Right lobe of liver (tissue), 6 donors: ENCODE measurements at regions not wholly inside any gene's neighbourhood (a gene's known extent, or its start where the extent isn't known, plus 50 kb on each side); places are given as distances from the start of the nearest gene placed in this dataset.

Experiments
- ATAC-seq, 4 donors: fragments of 200-7000 bp; cut with Tn5 transposase; one replicate each; pipeline ENCODE4 v1.9.1; 2020; ENCODE audit warnings: mild to moderate bottlenecking in 4 of 4, moderate library complexity in 4 of 4
- DNase-seq, 3 donors: peaks; one replicate each; pipeline ENCODE4 v3.0.0-alpha.2; 2020
- H3K27ac ChIP-seq, 3 donors: fragments of 200-600 bp; one replicate each; pipeline ENCODE4 v1.8.0; 2022
- H3K27me3 ChIP-seq, 2 donors: fragments of 200-600 bp; one replicate each; pipeline ENCODE4 v1.8.0; 2022
- H3K36me3 ChIP-seq, 4 donors: fragments of 200-600 bp; sonication (generic) in 1 of 4; one replicate each; pipeline versions ENCODE4 v1.5.1 to v1.8.0; 2017 to 2022; ENCODE audit warnings: control low read depth in 1 of 4
- H3K4me1 ChIP-seq, 4 donors: fragments of 200-600 bp; sonication (generic) in 1 of 4; one replicate each; pipeline versions ENCODE4 v1.5.1 to v1.8.0; 2017 to 2022; ENCODE audit warnings: control low read depth in 1 of 4
- H3K4me3 ChIP-seq, 3 donors: fragments of 200-600 bp; one replicate each; pipeline ENCODE4 v1.8.0; 2022
- H3K9me3 ChIP-seq, 4 donors: fragments of 200-600 bp; sonication (generic) in 1 of 4; one replicate each; pipeline versions ENCODE4 v1.5.1 to v1.8.0; 2017 to 2022; ENCODE audit warnings: control low read depth in 1 of 4
- POLR2A ChIP-seq: fragments of 450-650 bp; IDR thresholded peaks from one replicate; pipeline ENCODE4 v1.6.1; 2017; ENCODE audit warnings: antibody characterized with exemption, mild to moderate bottlenecking
- WGBS: methylation state at CpG from one replicate; pipeline ENCODE4 v1.1.6; 2018; ENCODE audit warnings: low coverage, low lambda C conversion rate; ENCODE audit not compliant: insufficient coverage; ENCODE audit errors: missing lambda C conversion rate; 5-methylcytosine and 5-hydroxymethylcytosine counted together
- intact Hi-C, 2 donors: fragments of 100-400 bp; cut with DNase I; formaldehyde crosslinking; loops; one replicate each; pipeline versions ENCODE4 v1.11.2 to v1.14.1; 2022
- TF ChIP-seq, protein P1 (sequence below), 4 donors: fragments of 200-600 bp in 3 of 4; fragments of 450-650 bp in 1 of 4; IDR thresholded peaks; one replicate each; pipeline versions ENCODE4 v1.5.1 to v1.8.0; 2016 to 2022; ENCODE audit warnings: antibody characterized with exemption in 4 of 4, mild to moderate bottlenecking in 2 of 4
- donor health status: DM: no; HTN: yes; CAD: no.
- donor health status: DM: no; HTN: no; CAD: no.
- donor health status: DM: no; HTN: no; CAD: no.
- donor health status: DM: no; HTN: yes; CAD: no.
- donor health status: DM: no; HTN: yes; CAD: no.

DNA sequence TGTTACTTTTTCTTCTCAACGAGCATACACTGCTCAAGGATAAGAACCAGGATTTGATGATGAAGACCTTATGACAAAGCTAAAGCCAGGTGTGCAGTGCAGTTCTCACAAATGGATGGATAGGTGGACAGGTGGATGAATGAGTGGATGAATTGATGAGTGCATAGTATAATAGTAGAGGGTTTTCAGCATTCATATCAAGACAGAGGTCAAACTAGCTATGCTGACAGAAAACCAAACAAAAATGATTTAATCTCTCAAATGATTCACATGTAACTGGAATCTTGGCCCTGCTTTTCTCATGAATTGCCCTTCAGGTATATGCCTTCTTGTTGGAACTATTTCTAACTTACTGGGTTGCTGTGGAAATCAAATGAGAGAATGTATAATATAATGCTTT is 240.9 kb downstream of the BCAT1 start:
- Histone ChIP-seq H3K36me3 (no peaks in the 10 kb centered on the region), H3K9me3 (no peaks in the 10 kb centered on the region), H3K27me3 (no peaks in the 10 kb centered on the region), H3K27ac (no peak overlapping the region), H3K4me1 (no peaks in the 10 kb centered on the region), H3K4me3 (no peak overlapping the region)
- ATAC-seq, result no peak
- 0% methylated on average over 1 of the region's 1 CpG for WGBS
- intact Hi-C loops, result no loop called here
- TF ChIP-seq POLR2A, result no peak
- TF ChIP-seq, protein P1, sequence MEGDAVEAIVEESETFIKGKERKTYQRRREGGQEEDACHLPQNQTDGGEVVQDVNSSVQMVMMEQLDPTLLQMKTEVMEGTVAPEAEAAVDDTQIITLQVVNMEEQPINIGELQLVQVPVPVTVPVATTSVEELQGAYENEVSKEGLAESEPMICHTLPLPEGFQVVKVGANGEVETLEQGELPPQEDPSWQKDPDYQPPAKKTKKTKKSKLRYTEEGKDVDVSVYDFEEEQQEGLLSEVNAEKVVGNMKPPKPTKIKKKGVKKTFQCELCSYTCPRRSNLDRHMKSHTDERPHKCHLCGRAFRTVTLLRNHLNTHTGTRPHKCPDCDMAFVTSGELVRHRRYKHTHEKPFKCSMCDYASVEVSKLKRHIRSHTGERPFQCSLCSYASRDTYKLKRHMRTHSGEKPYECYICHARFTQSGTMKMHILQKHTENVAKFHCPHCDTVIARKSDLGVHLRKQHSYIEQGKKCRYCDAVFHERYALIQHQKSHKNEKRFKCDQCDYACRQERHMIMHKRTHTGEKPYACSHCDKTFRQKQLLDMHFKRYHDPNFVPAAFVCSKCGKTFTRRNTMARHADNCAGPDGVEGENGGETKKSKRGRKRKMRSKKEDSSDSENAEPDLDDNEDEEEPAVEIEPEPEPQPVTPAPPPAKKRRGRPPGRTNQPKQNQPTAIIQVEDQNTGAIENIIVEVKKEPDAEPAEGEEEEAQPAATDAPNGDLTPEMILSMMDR (IDR thresholded peaks at IDR 0.05), result no peak
- no peak for DNase-seq

DNA sequence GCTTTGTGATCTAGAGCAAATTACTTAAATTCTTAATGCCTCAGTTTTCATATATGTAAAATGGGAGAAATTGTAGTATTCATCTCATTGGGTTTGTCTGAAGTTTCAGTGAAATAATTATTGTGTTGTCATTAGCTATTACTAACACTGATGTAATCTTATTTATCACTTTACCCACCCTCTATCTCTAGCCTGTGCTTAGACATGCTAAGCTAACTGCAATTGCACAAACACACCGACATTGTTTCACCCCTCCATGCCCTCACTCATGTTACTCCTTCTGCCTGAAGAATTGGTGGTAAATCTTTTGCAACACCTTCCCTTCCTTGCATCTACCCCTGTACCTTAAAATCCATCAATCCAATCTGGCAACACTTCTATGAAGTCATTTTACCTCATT is 241.6 kb downstream of the BCAT1 start:
- DNase-seq, result no peak
- 50% methylated on average over 1 of the region's 1 CpG for WGBS

DNA sequence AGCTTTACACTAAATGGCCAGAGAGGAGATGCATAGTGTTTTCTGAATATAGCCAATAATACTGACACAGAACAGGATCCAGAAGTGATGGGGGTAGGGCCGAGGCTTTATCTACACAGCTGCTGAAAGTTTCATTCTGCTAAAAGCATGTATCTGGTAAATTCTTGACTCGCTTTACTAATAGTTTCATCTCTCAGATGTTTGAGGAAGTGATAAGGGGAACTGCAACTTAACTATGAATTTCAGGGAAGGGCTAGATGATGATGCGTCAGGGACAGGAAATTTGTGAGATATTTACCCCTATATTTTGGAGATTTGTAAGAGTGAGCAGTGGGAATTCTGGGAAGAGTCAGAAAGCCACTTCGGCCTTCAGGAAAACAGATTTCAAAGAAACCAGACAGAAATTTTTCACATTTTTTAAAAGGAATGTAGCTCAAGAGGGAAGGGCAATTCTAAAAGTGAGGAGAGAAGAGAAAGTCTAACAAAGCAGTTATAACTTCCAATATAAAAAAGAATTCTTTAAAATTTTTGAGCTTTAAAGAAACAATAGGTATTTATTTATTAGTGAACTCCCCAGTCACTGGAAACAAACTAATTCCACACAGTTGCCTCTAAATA is 243.1 kb downstream of the BCAT1 start:
- no peak for DNase-seq
- TF ChIP-seq, protein P1 (IDR thresholded peaks at IDR 0.05), result no peak
- no peak for TF ChIP-seq POLR2A
- 22% methylated on average over 4 of the region's 4 CpGs for WGBS
- no peaks in the 10 kb centered on the region for H3K27me3 ChIP-seq
- peak in 3 of 4 donors; percentile 9 to 45 (median 29) for ATAC-seq
- H3K36me3 ChIP-seq, result no peaks in the 10 kb centered on the region
- intact Hi-C loops, result no loop called here
- H3K4me1 ChIP-seq, result no peaks in the 10 kb centered on the region
- H3K9me3 ChIP-seq, result no peaks in the 10 kb centered on the region
- no peak overlapping the region for H3K4me3 ChIP-seq
- no peak overlapping the region for H3K27ac ChIP-seq

More for the DNA sequence above, 241.6 kb downstream of the BCAT1 start:
- no peaks in the 10 kb centered on the region for H3K9me3 ChIP-seq
- intact Hi-C loops, result no loop called here
- H3K27ac ChIP-seq, result no peak overlapping the region
- TF ChIP-seq, protein P1 (IDR thresholded peaks at IDR 0.05), result no peak
- TF ChIP-seq POLR2A, result no peak
- H3K36me3 ChIP-seq, result no peaks in the 10 kb centered on the region
- no peaks in the 10 kb centered on the region for H3K27me3 ChIP-seq
- no peak overlapping the region for H3K4me3 ChIP-seq
- ATAC-seq, result no peak
- no peaks in the 10 kb centered on the region for H3K4me1 ChIP-seq

DNA sequence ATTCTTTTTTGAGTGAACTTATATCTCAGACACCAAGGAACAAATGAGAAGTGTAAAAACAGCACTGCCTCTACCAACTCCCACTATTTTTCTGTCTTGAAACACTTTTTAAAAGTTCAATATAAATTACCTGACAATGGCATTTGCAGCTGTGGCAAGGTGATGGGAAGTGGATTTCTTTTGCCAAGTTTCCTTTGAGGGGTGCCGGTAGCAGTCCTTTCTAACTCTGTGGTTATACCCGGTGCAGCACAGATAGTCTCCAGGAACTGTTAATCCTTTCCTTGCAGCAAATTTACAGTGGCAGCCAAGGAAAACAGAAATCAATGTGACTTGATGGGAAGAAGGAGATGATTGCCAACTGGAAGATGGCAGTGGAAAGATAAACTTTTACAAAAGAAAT is 243.7 kb downstream of the BCAT1 start:
- TF ChIP-seq, protein P1 (IDR thresholded peaks at IDR 0.05), result no peak
- TF ChIP-seq POLR2A, result no peak
- no peak overlapping the region for H3K27ac ChIP-seq
- no peak overlapping the region for H3K4me3 ChIP-seq
- WGBS, result 17% methylated on average over 2 of the region's 2 CpGs
- H3K36me3 ChIP-seq, result no peaks in the 10 kb centered on the region
- H3K27me3 ChIP-seq, result no peaks in the 10 kb centered on the region
- H3K4me1 ChIP-seq, result no peaks in the 10 kb centered on the region
- H3K9me3 ChIP-seq, result no peaks in the 10 kb centered on the region
- intact Hi-C loops, result no loop called here
- DNase-seq (no peak), ATAC-seq (no peak)

DNA sequence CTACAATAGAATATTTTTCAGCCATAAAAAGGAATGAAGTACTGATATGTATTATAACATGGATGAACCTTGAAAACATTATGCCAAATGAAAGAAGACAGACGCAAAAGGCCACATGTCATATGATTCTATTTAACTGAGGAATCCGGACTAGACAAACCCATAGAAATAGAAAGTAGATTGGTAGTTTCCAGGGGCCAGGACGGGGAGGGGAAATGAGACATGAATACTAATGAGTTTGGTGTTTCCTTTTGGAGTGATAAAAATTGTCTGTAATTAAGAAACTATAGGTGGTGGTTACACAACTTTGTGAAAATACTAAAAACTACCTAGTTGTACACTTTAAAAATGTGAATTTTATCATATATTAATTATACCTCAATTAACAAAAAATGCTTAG is 247.6 kb downstream of the BCAT1 start:
- no peak overlapping the region for H3K27ac ChIP-seq
- H3K27me3 ChIP-seq, result no peaks in the 10 kb centered on the region
- H3K9me3 ChIP-seq, result no peaks in the 10 kb centered on the region
- 58% methylated on average over 3 of the region's 3 CpGs for WGBS
- no peaks in the 10 kb centered on the region for H3K36me3 ChIP-seq
- H3K4me3 ChIP-seq, result no peak overlapping the region
- ATAC-seq (no peak), DNase-seq (no peak)
- H3K4me1 ChIP-seq, result no peaks in the 10 kb centered on the region
- intact Hi-C loops, result no loop called here
- no peak for TF ChIP-seq POLR2A
- TF ChIP-seq, protein P1 (IDR thresholded peaks at IDR 0.05), result no peak
